ENCODE measurements at regions not wholly inside any gene's neighbourhood (a gene's known extent, or its start where the extent isn't known, plus 50 kb on each side); places are given as distances from the start of the nearest gene placed in this dataset.

GRCh38 chr12:41924111-41924510 is 220.6 kb downstream of the GXYLT1 start:
- TF ChIP-seq, protein P1, sequence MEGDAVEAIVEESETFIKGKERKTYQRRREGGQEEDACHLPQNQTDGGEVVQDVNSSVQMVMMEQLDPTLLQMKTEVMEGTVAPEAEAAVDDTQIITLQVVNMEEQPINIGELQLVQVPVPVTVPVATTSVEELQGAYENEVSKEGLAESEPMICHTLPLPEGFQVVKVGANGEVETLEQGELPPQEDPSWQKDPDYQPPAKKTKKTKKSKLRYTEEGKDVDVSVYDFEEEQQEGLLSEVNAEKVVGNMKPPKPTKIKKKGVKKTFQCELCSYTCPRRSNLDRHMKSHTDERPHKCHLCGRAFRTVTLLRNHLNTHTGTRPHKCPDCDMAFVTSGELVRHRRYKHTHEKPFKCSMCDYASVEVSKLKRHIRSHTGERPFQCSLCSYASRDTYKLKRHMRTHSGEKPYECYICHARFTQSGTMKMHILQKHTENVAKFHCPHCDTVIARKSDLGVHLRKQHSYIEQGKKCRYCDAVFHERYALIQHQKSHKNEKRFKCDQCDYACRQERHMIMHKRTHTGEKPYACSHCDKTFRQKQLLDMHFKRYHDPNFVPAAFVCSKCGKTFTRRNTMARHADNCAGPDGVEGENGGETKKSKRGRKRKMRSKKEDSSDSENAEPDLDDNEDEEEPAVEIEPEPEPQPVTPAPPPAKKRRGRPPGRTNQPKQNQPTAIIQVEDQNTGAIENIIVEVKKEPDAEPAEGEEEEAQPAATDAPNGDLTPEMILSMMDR (IDR thresholded peaks at IDR 0.05) = no peak

DNA sequence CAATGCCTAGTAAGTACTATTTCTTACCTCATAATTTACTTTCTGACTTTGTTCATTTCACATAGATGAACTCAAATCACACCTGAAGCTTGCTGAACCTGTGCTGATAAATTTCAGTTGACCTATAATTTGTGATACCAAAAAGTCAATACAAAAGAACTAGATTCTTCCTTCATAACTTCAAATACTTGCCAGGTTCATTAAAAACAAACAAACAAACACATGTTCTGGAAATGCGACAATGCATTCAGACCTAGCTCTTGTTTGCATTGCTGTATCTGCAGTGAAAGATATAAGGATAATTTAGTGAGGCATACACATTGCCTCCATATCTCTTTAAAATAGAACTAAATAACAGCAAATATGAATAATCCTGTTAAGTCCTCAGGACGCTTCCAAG is 221.3 kb downstream of the GXYLT1 start:
- TF ChIP-seq, protein P1 (IDR thresholded peaks at IDR 0.05) = no peak

DNA sequence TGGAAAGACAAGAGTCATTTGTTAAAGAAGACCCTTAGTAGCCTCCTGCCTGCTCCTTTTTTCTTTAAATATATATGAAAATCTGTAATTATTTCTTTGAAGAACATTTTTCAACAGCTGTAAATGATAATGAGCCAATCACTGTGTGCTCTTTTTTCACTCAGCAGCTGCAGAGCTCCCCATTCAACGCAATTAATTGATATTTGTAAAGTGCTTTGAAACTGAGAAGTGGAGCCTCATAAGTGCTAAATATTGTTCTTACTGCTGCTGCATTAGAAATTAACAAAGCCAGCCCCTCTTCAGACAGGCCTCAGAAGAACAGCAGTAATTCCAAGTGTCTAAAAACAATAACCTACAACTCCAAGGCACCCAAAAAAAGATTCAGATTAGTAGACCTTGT is 224.3 kb downstream of the GXYLT1 start:
- TF ChIP-seq, protein P1 (IDR thresholded peaks at IDR 0.05) = no peak

DNA sequence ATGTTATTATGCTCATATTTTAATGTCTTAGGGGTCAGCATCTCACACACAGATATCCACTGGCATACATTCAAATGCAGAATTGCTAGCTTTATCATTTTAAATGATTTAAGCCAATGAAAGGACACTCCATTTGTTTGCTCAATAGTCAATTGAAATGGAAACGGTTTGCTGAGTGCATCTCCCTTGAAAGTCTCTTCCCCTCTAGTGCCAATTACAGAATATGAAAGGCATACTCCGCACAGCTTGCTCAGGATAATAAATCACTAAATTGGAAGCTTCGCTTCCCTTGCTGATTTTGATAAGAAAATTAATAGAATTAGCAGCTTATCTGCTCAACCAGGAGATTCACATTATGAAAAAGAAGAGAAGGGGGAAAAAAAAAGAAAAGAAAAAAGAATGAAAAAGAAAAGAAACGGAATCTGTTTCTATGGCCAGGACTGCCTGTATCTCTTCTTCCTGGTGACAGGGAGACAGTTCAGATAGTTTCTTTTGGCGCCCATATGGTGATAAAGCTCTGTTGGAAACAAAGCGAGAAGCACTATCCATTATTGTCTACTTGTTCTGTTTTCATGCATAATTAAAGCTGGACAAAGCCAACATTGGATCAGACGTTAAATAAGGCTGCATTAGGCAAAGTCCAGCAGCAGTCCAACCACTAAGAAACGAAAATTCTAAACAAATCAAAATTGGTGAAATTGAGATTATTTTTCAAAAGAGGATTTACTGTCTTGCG is 225.0 kb downstream of the GXYLT1 start:
- TF ChIP-seq, protein P1 (IDR thresholded peaks at IDR 0.05) = no peak

DNA sequence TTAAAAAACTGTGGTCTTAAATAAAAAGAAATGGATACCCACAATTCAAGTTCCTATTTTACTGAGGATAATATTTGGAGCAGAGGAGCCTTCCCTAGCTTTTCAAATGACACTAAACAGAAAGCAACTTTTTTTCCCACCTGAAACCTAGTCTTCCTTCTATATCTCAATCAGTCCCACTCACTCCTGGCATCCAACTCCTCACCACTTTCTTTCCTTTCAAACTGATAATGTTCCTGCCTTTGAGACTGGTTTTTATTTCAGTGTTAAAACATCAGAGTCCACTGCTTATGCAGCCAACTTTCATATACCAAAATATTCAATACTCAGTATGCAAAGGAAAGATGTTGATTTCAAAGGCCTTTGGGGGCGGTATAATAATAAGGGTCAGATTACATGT is 225.6 kb downstream of the GXYLT1 start:
- TF ChIP-seq, protein P1 (IDR thresholded peaks at IDR 0.05) = no peak

GRCh38 chr12:41917938-41918341 is 226.7 kb downstream of the GXYLT1 start:
- TF ChIP-seq, protein P1 (IDR thresholded peaks at IDR 0.05) = no peak

DNA sequence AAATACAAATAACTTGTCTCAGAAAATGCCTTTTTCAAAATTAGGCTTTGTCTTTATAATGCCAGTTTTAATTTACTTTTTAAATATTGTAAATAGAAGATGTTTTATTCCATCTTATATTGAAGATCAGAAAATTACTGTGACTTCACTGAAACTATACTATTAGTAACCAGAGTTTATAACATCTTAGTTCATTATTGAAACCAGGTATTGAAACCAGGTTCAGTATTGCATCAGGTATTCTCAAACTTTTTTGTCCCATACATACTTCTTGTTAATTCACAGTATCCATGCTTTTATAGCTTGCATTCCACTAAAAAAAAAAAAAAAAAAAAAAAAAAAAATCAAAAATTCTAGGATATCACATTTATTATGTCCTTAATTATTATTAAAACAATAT is 227.5 kb downstream of the GXYLT1 start:
- TF ChIP-seq, protein P1 (IDR thresholded peaks at IDR 0.05) = no peak

Measured in LNCAP (cell line).